NT2/D1 (cell line): ENCODE measurements at regions not wholly inside any gene's neighbourhood (a gene's known extent, or its start where the extent isn't known, plus 50 kb on each side); places are given as distances from the start of the nearest gene placed in this dataset.
"Not testable (repeated sequence)": the region's sequence is repeated elsewhere in the genome, so short reads cannot be mapped to it uniquely, and the experiment has no call there.

Experiments
- DNase-seq: peaks from one replicate; pipeline ENCODE4 v3.0.0-alpha.2; 2011; ENCODE audit warnings: low read depth, low spot score
- H3K27me3 ChIP-seq: 2 replicates; pipeline ENCODE4 v1.6.0; 2011; ENCODE audit warnings: mild to moderate bottlenecking; ENCODE audit not compliant: insufficient read length, insufficient read depth
- H3K36me3 ChIP-seq: 2 replicates; pipeline ENCODE4 v1.6.1; 2011; ENCODE audit warnings: mild to moderate bottlenecking, low read length, mixed read lengths; ENCODE audit not compliant: insufficient read depth, insufficient read length
- H3K4me1 ChIP-seq: 2 replicates; pipeline ENCODE4 v1.5.1; 2011; ENCODE audit not compliant: insufficient read depth, insufficient read length
- H3K4me3 ChIP-seq: 2 replicates; pipeline ENCODE4 v1.5.1; 2011; ENCODE audit warnings: low read depth; ENCODE audit not compliant: insufficient read length
- H3K9ac ChIP-seq: 2 replicates; pipeline ENCODE4 v1.6.0; 2011; ENCODE audit warnings: low read depth; ENCODE audit not compliant: insufficient read length
- H3K9me3 ChIP-seq: 2 replicates; pipeline ENCODE4 v1.5.1; 2011; ENCODE audit warnings: mild to moderate bottlenecking, low read length; ENCODE audit not compliant: insufficient read depth
- SUZ12 ChIP-seq: IDR thresholded peaks from 2 replicates; pipeline ENCODE4 v1.6.1; 2011; ENCODE audit not compliant: insufficient read length, insufficient read depth; ENCODE audit errors: extremely low read depth
- YY1 ChIP-seq: IDR thresholded peaks from 2 replicates; pipeline ENCODE4 v1.6.1; 2011; ENCODE audit not compliant: insufficient read length, insufficient read depth
- ZNF274 ChIP-seq: IDR thresholded peaks from 2 replicates; pipeline ENCODE4 v1.6.1; 2011; ENCODE audit warnings: mild to moderate bottlenecking, low read depth, low read length

DNA sequence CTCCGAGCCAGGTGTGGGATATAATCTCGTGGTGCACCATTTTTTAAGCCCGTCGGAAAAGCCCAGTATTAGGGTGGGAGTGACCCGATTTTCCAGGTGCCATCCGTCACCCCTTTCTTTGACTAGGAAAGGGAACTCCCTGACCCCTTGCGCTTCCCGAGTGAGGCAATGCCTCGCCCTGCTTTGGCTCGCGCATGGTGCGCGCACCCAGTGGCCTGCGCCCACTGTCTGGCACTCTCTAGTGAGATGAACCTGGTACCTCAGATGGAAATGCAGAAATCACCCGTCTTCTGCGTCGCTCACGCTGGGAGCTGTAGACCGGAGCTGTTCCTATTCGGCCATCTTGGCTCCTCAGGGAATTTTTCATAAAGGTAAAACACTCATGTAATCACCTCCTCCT is 63.9 kb downstream of the RWDD3 start:
- H3K9me3 ChIP-seq, DNase-seq, H3K4me3 ChIP-seq, H3K27me3 ChIP-seq, H3K9ac ChIP-seq, H3K36me3 ChIP-seq, H3K4me1 ChIP-seq: not testable (repeated sequence)

DNA sequence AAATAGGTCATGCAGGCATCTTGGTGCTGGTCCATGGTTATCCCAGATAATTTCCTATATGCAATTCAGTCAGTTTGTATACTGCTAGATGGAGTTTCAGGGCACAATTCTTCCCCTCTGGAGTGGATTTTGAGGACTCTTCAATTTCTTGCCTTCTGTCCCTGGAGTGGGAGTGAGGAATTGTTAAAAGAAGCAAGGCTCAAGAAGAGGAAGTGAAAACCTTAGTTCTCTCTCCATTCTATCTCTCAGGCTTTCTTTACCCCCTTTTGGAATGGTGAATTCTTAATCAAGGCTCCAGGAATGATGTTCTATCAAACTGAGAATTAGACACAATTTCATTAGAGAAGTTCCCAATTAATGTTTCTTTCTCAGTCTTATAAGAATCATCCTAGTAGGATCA is 67.1 kb downstream of the RWDD3 start:
- no peak for DNase-seq
- Histone ChIP-seq H3K36me3 (no peaks in the 10 kb centered on the region), H3K27me3 (no peaks in the 10 kb centered on the region), H3K4me1 (no peaks in the 10 kb centered on the region), H3K9me3 (no peaks in the 10 kb centered on the region; the same call in 1 of the 2 replicates), H3K9ac (no peak overlapping the region), H3K4me3 (no peak overlapping the region)
- TF ChIP-seq YY1: no peak
- TF ChIP-seq ZNF274: no peak
- TF ChIP-seq SUZ12: no peak

DNA sequence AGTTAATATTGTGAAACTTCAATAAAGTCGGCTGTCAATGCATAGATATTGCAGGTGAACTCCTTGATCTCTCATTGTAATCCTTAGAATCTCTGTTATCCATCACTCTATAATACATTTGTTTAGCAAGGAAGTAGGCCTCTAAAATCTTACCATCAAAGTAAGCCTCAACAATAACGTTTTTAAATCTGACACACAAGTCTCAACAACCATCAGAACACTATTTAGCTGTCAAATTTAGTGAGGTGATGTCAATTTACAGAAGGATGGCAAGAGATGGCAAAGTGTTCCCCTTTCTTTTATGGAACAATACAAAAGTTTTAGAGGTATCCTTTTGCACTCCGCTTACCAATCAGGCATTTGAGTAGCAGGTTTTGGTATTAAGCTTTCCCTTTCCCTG is 67.6 kb downstream of the RWDD3 start:
- no peaks in the 10 kb centered on the region; the same call in 1 of the 2 replicates for H3K9me3 ChIP-seq
- TF ChIP-seq SUZ12 (no peak), YY1 (no peak), ZNF274 (no peak)
- no peaks in the 10 kb centered on the region for H3K27me3 ChIP-seq
- no peaks in the 10 kb centered on the region for H3K36me3 ChIP-seq
- no peak for DNase-seq
- no peak overlapping the region for H3K9ac ChIP-seq
- H3K4me1 ChIP-seq: no peaks in the 10 kb centered on the region
- H3K4me3 ChIP-seq: no peak overlapping the region

DNA sequence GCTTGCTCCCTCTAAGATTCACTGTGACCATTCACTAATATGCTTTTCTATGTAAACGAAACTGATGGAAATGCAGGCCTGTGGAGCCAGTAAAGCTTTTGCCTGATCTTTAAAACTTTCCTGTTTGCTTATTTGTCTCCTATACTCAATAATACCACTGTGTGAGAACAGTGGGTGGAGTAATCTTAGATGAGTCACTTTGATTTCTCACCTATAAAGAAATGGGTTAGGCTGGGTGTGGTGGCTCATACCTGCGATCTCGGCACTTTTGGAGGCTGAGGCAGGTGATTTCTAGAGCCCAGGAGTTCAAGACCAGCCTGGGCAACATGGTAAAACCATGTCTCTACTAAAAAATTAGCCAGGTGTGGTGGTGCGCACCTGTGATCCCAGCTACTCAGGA is 70.8 kb downstream of the RWDD3 start:
- H3K4me1 ChIP-seq: no peaks in the 10 kb centered on the region
- no peak overlapping the region for H3K9ac ChIP-seq
- no peak overlapping the region for H3K4me3 ChIP-seq
- DNase-seq: no peak
- no peaks in the 10 kb centered on the region for H3K36me3 ChIP-seq
- H3K9me3 ChIP-seq: no peaks in the 10 kb centered on the region; the same call in 1 of the 2 replicates
- no peak for TF ChIP-seq YY1
- TF ChIP-seq SUZ12: no peak
- TF ChIP-seq ZNF274: no peak
- no peaks in the 10 kb centered on the region for H3K27me3 ChIP-seq

DNA sequence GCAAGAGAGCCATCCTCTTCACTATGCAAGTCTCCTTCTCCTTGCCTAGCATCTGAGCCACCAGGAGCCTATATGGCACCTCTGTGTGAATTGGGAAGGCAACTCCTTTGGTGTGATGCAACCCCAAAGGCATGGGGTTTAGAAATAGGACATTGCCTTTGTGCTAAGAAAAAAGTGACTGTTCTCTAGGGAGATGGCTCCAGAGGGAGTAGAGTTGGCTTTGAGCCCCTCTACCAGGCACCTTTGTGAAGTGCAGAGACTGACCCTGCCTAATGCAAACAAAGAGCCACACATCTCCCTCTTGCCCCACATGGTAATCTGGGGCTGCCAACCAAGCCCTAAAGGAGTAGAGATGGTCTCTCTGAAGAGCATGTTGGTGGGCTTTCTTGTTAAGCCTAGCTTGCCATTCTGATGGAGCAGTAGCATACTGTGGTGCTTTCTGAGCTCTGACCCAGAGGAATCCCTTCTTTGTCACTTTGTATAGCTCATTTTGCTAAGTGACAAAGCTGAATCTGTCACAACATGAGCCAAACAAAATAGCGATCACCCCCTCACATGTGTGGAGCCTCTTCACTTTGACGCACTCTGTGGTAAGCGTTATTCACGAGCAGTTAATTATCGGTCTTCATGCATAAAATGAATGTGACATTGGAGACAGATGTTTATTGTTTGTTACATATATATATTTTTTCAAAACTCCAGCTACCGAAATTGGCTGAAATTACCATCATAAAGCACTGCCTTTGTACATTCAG is 74.4 kb downstream of the RWDD3 start:
- H3K4me1 ChIP-seq: no peaks in the 10 kb centered on the region
- no peaks in the 10 kb centered on the region for H3K9me3 ChIP-seq
- no peaks in the 10 kb centered on the region for H3K27me3 ChIP-seq
- no peaks in the 10 kb centered on the region for H3K36me3 ChIP-seq
- no peak overlapping the region for H3K9ac ChIP-seq
- H3K4me3 ChIP-seq: no peak overlapping the region
- TF ChIP-seq YY1 (no peak), SUZ12 (no peak), ZNF274 (no peak)
- DNase-seq: no peak

DNA sequence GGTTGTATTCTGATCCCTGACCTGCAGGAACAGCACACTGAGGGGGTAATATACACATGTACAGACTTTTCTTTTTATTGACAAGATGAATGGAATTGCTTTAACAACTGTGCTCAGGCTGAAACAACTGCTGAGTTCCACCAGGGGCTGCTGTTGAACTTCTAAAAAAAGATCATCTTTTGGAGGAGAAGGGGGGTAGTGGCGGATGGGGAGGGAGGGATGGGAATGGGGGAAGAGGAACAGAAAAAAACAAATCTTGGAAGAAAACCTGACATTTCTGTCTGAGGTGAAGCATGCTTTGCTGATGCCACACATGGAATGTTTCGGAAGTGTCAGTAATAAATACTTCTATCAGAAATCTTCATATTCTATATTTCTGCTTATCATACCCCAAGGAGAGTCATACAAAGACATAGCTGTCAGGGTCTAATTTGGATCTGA is 75.0 kb downstream of the RWDD3 start:
- no peaks in the 10 kb centered on the region for H3K27me3 ChIP-seq
- H3K4me3 ChIP-seq: no peak overlapping the region
- no peaks in the 10 kb centered on the region for H3K9me3 ChIP-seq
- no peak for TF ChIP-seq SUZ12
- TF ChIP-seq ZNF274: no peak
- no peak for TF ChIP-seq YY1
- H3K36me3 ChIP-seq: no peaks in the 10 kb centered on the region
- peak; percentile 50 for DNase-seq
- no peak overlapping the region for H3K9ac ChIP-seq
- H3K4me1 ChIP-seq: no peaks in the 10 kb centered on the region

DNA sequence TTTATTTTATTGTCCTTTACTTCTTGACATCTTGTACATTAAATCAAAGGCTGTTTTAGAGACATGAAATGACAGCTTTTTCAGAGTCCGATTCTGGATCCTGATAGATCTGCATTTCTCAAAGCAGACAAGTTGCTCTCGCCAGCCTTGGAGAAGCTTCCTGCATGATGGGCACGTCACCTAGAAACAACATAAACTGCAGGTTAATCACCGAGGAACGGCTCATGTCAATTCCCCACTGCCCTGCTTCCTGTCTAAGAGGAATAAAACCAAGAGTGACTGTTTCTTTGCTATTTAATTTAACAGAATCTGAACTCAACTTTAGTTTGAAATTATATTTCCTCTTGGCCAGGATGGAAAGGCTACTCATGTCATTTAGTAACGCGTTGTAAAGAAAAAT is 77.0 kb downstream of the RWDD3 start:
- DNase-seq: no peak
- no peaks in the 10 kb centered on the region for H3K36me3 ChIP-seq
- H3K9ac ChIP-seq: no peak overlapping the region
- H3K9me3 ChIP-seq: no peaks in the 10 kb centered on the region
- no peak overlapping the region for H3K4me3 ChIP-seq
- no peaks in the 10 kb centered on the region for H3K4me1 ChIP-seq
- H3K27me3 ChIP-seq: no peaks in the 10 kb centered on the region
- TF ChIP-seq SUZ12: no peak

DNA sequence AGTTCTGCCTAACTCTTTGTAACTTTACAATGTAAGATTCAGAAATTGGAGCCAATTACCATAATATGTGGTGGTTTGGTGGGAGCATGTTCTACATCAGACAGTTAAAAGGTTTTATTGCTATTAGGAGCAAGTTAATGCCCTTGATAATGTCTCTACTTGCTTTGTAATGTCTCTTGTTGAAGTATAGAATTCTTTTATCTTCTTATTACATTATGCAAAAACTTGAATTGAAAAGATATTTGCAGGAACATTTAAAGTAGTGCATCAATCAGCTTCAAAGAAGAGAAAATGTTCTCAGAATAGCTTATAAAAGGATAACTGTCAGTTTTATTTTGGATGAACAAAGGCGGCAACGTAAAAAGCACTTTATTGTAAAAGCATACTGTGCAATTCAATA is 77.8 kb downstream of the RWDD3 start:
- TF ChIP-seq ZNF274 (no peak), SUZ12 (no peak), YY1 (no peak)
- Histone ChIP-seq H3K4me1 (no peaks in the 10 kb centered on the region), H3K4me3 (no peak overlapping the region), H3K9me3 (no peaks in the 10 kb centered on the region), H3K9ac (no peak overlapping the region), H3K36me3 (no peaks in the 10 kb centered on the region), H3K27me3 (no peaks in the 10 kb centered on the region)
- DNase-seq: no peak
